ENCODE measurements at regions not wholly inside any gene's neighbourhood (a gene's known extent, or its start where the extent isn't known, plus 50 kb on each side); places are given as distances from the start of the nearest gene placed in this dataset.

- TF ChIP-seq BCL11A (IDR thresholded peaks at IDR 0.05; ENCODE audit: low read depth in 2 of 2, low read length in 2 of 2) (no peak), GTF2F1 (IDR thresholded peaks at IDR 0.05; ENCODE audit: borderline replicate concordance, low read depth, low read length) (no peak), CTCF (IDR thresholded peaks at IDR 0.05; ENCODE audit: control extremely low read depth in 1 of 3, insufficient read depth in 1 of 3, low read depth in 1 of 3, low read length in 3 of 3) (no peak), POLR2AphosphoS5 (IDR thresholded peaks at IDR 0.05; ENCODE audit: low read depth, low read length) (no peak), JUND (IDR thresholded peaks at IDR 0.05; ENCODE audit: low read length) (no peak), EP300 (IDR thresholded peaks at IDR 0.05; ENCODE audit: borderline replicate concordance in 1 of 2, low read depth in 2 of 2, low read length in 2 of 2) (no peak), MAX (IDR thresholded peaks at IDR 0.05) (no peak), POLR2A (IDR thresholded peaks at IDR 0.05; ENCODE audit: control extremely low read depth in 1 of 2, low read depth in 2 of 2, low read length in 2 of 2) (no peak), CHD7 (IDR thresholded peaks at IDR 0.05; ENCODE audit: insufficient replicate concordance, low read length) (no peak), BRCA1 (IDR thresholded peaks at IDR 0.05; ENCODE audit: low read depth, low read length) (no peak)
Observed at GRCh38 chr3:30358871-30359270, 247.5 kb upstream of the TGFBR2 start.
